Sigmoid colon (tissue), 6 donors: ENCODE measurements at regions not wholly inside any gene's neighbourhood (a gene's known extent, or its start where the extent isn't known, plus 50 kb on each side); places are given as distances from the start of the nearest gene placed in this dataset.

Experiments
- DNase-seq: peaks from one replicate; pipeline ENCODE4 v3.0.0-alpha.2; 2019
- H3K27ac ChIP-seq, 4 donors: fragments of 200-600 bp; sonication (generic); one replicate each; pipeline ENCODE4 v1.5.1; 2016 to 2019; ENCODE audit warnings: mild to moderate bottlenecking in 1 of 4
- H3K27me3 ChIP-seq, 3 donors: fragments of 200-600 bp; sonication (generic); one replicate each; pipeline ENCODE4 v1.5.1; 2019; ENCODE audit warnings: mild to moderate bottlenecking in 1 of 3
- H3K36me3 ChIP-seq, 4 donors: fragments of 200-600 bp; sonication (generic); one replicate each; pipeline ENCODE4 v1.5.1; 2016 to 2019
- H3K4me1 ChIP-seq, 4 donors: fragments of 200-600 bp; sonication (generic); one replicate each; pipeline ENCODE4 v1.5.1; 2017 to 2019
- H3K4me3 ChIP-seq, 4 donors: fragments of 200-600 bp; sonication (generic); one replicate each; pipeline ENCODE4 v1.5.1; 2017 to 2019; ENCODE audit warnings: mild to moderate bottlenecking in 2 of 4, moderate library complexity in 1 of 4
- H3K9me3 ChIP-seq, 4 donors: fragments of 200-600 bp in 3 of 4; sonication (generic) in 3 of 4; one replicate each; pipeline versions ENCODE4 v1.5.1 to v1.6.1; 2013 to 2019
- EP300 ChIP-seq, 4 donors: sonication (generic); formaldehyde crosslinking; IDR thresholded peaks; one replicate each; pipeline ENCODE4 v1.6.1; 2017; ENCODE audit warnings: antibody characterized with exemption in 4 of 4
- POLR2A ChIP-seq, 2 donors: fragments of 450-650 bp; IDR thresholded peaks; one replicate each; pipeline ENCODE4 v1.6.1; 2016; ENCODE audit warnings: antibody characterized with exemption in 2 of 2, mild to moderate bottlenecking in 2 of 2, moderate library complexity in 2 of 2
- POLR2AphosphoS5 ChIP-seq, 4 donors: sonication (generic); formaldehyde crosslinking; IDR thresholded peaks; one replicate each; pipeline ENCODE4 v1.6.1; 2017; ENCODE audit warnings: antibody characterized with exemption in 4 of 4
- WGBS, 2 donors: extraction: QIAGEN DNeasy Blood & Tissue Kit; methylation state at CpG; one replicate each; pipeline ENCODE4 v1.1.7; 2013; 5-methylcytosine and 5-hydroxymethylcytosine counted together
- intact Hi-C: fragments of 100-400 bp; cut with DNase I; formaldehyde crosslinking; loops from one replicate; pipeline ENCODE4 v1.15.1; 2023
- TF ChIP-seq, protein P1 (sequence below), 4 experiments: fragments of 450-650 bp in 3 of 4; fragments of 200-600 bp in 1 of 4; IDR thresholded peaks; one replicate each; pipeline ENCODE4 v1.5.1; 2016 to 2019; ENCODE audit warnings: antibody characterized with exemption in 4 of 4, mild to moderate bottlenecking in 3 of 4, moderate library complexity in 2 of 4
- donor health status: healthy with polysubstance abuse.
- donor health status: healthy.

GRCh38 chr12:23209793-23210192 is 584.8 kb downstream of the ETNK1 start:
- intact Hi-C loops: loop anchor here (5.0 kb wide), 1 partner anchor 1388 kb away; no protein-coding TSS in a partner anchor
- WGBS, 2 donors: 95 to 96% methylated on average over 2 of the region's 2 CpGs
- peaks cover 0 to 2% (median 0%) of the 10 kb centered on the region in 4 donors for H3K9me3 ChIP-seq
- H3K4me3 ChIP-seq: no peak overlapping the region
- H3K36me3 ChIP-seq: no peaks in the 10 kb centered on the region
- DNase-seq: no peak
- no peaks in the 10 kb centered on the region for H3K4me1 ChIP-seq
- no peak overlapping the region for H3K27ac ChIP-seq
- TF ChIP-seq, protein P1, sequence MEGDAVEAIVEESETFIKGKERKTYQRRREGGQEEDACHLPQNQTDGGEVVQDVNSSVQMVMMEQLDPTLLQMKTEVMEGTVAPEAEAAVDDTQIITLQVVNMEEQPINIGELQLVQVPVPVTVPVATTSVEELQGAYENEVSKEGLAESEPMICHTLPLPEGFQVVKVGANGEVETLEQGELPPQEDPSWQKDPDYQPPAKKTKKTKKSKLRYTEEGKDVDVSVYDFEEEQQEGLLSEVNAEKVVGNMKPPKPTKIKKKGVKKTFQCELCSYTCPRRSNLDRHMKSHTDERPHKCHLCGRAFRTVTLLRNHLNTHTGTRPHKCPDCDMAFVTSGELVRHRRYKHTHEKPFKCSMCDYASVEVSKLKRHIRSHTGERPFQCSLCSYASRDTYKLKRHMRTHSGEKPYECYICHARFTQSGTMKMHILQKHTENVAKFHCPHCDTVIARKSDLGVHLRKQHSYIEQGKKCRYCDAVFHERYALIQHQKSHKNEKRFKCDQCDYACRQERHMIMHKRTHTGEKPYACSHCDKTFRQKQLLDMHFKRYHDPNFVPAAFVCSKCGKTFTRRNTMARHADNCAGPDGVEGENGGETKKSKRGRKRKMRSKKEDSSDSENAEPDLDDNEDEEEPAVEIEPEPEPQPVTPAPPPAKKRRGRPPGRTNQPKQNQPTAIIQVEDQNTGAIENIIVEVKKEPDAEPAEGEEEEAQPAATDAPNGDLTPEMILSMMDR (IDR thresholded peaks at IDR 0.05): no peak
- TF ChIP-seq POLR2A (IDR thresholded peaks at IDR 0.05) (no peak), EP300 (IDR thresholded peaks at IDR 0.05) (no peak)
- H3K27me3 ChIP-seq: no peaks in the 10 kb centered on the region

- no peaks in the 10 kb centered on the region for H3K4me1 ChIP-seq
- intact Hi-C loops: no loop called here
- no peaks in the 10 kb centered on the region for H3K36me3 ChIP-seq
- H3K27ac ChIP-seq: no peak overlapping the region
- no peak for DNase-seq
- no peak overlapping the region for H3K4me3 ChIP-seq
- WGBS, 2 donors: 96 to 98% methylated on average over 4 of the region's 4 CpGs
- peaks cover 0 to 7% (median 3%) of the 10 kb centered on the region in 4 donors for H3K9me3 ChIP-seq
- TF ChIP-seq POLR2AphosphoS5 (IDR thresholded peaks at IDR 0.05): no peak
- no peak for TF ChIP-seq POLR2A (IDR thresholded peaks at IDR 0.05)
- TF ChIP-seq, protein P1 (IDR thresholded peaks at IDR 0.05): no peak
- no peak for TF ChIP-seq EP300 (IDR thresholded peaks at IDR 0.05)
- no peaks in the 10 kb centered on the region for H3K27me3 ChIP-seq
These were observed 585.6 kb downstream of the ETNK1 start for GRCh38 chr12:23210573-23210972.

- Histone ChIP-seq H3K27me3 (no peaks in the 10 kb centered on the region), H3K9me3 (peaks cover 0 to 13% (median 4%) of the 10 kb centered on the region in 4 donors), H3K4me3 (no peak overlapping the region), H3K36me3 (no peaks in the 10 kb centered on the region), H3K4me1 (no peaks in the 10 kb centered on the region), H3K27ac (no peak overlapping the region)
- DNase-seq: no peak
- TF ChIP-seq EP300 (IDR thresholded peaks at IDR 0.05) (no peak), POLR2A (IDR thresholded peaks at IDR 0.05) (no peak), POLR2AphosphoS5 (IDR thresholded peaks at IDR 0.05) (no peak)
- TF ChIP-seq, protein P1 (IDR thresholded peaks at IDR 0.05): no peak
- 79 to 86% methylated on average over 7 of the region's 7 CpGs for WGBS, 2 donors
- intact Hi-C loops: no loop called here
These were observed 586.7 kb downstream of the ETNK1 start for GRCh38 chr12:23211384-23212320.

GRCh38 chr12:23217158-23217557 is 592.2 kb downstream of the ETNK1 start:
- no peaks in the 10 kb centered on the region for H3K36me3 ChIP-seq
- intact Hi-C loops: no loop called here
- TF ChIP-seq POLR2AphosphoS5 (IDR thresholded peaks at IDR 0.05) (no peak), EP300 (IDR thresholded peaks at IDR 0.05) (no peak), POLR2A (IDR thresholded peaks at IDR 0.05) (no peak)
- TF ChIP-seq, protein P1 (IDR thresholded peaks at IDR 0.05): no peak
- no peaks in the 10 kb centered on the region for H3K4me1 ChIP-seq
- DNase-seq: no peak
- no peak overlapping the region for H3K4me3 ChIP-seq
- H3K9me3 ChIP-seq: peaks cover 0 to 13% (median 4%) of the 10 kb centered on the region in 4 donors
- H3K27ac ChIP-seq: no peak overlapping the region
- H3K27me3 ChIP-seq: no peaks in the 10 kb centered on the region
